Neural crest cell (in vitro differentiated cells): ENCODE measurements at regions not wholly inside any gene's neighbourhood (a gene's known extent, or its start where the extent isn't known, plus 50 kb on each side); places are given as distances from the start of the nearest gene placed in this dataset.
A peak's percentile ranks its signal among the peaks of the same experiment; 100 is the strongest.

ENCODE experiments used
- DNase-seq: peaks from one replicate; pipeline ENCODE4 v3.0.0; 2021; ENCODE audit warnings: low read depth, mixed read lengths, low spot score
- H3K27ac Mint-ChIP-seq: one replicate; pipeline ENCODE4 v1.8.0; 2021; ENCODE audit warnings: mild to moderate bottlenecking, mixed read lengths; ENCODE audit not compliant: unreplicated experiment
- H3K27me3 Mint-ChIP-seq: 2 replicates; pipeline ENCODE4 v1.8.0; 2021; ENCODE audit warnings: low read depth, mild to moderate bottlenecking, mixed read lengths
- H3K36me3 Mint-ChIP-seq: 2 replicates; pipeline ENCODE4 v1.8.0; 2021; ENCODE audit warnings: low read depth, mild to moderate bottlenecking, mixed read lengths
- H3K4me1 Mint-ChIP-seq: 2 replicates; pipeline ENCODE4 v1.8.0; 2021; ENCODE audit warnings: mixed read lengths
- H3K4me3 Mint-ChIP-seq: one replicate; pipeline ENCODE4 v1.8.0; 2021; ENCODE audit warnings: mild to moderate bottlenecking, mixed read lengths
- H3K9me3 Mint-ChIP-seq: 2 replicates; pipeline ENCODE4 v1.8.0; 2021; ENCODE audit warnings: mixed read lengths
- TF ChIP-seq, protein P1 (sequence below): fragments of 200-600 bp; sonication (generic); conservative IDR thresholded peaks from 2 replicates; pipeline ENCODE4 v1.5.0; 2021; ENCODE audit warnings: antibody characterized with exemption, mild to moderate bottlenecking

DNA sequence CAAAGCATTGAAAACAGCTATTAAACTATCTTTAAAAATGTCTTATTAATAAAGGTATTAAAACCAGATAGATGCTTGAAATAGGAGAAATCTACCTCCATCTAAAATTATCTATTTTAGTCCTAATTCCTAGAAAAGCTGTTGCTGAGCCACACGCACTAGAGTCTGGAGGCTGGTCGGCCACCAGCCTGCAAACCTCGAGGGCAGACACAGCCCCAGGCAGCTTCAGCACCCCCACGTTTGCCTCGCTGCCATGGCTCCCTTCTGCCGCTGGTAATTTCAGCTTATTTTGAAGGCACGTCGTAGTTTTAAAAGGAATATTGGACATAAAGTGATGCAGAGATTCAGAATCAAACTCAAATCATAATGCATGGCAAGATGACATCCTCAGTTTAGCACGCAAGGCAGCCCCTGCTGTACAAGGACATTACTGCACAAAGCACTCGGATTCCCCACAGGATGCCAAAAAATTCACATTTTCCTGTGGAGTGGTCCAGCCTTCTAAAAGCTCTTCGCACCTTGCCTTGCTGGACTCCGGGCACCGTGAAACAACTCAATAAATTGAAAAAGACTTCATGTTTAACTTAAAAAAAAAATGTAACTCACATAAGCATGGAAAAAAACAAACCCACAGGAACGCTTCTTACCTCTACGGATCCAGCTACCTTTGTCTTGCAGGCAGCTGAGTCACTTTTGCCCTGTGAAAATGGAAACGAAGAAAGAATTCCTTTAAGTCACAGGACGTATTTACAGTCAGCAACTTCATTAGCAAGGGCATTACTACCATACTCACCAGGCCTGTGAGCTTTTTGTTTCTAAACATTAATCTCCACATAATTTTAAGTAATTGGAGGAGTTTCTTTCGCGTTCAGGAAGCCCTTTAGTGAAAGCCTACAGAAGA is 143.4 kb upstream of the RPS6KA2 start:
- Mint-ChIP-seq H3K4me1 (peaks cover 17% of the 10 kb centered on the region), H3K36me3 (no peaks in the 10 kb centered on the region), H3K4me3 (no peak overlapping the region), H3K27me3 (no peaks in the 10 kb centered on the region), H3K9me3 (no peaks in the 10 kb centered on the region), H3K27ac (no peak overlapping the region)
- TF ChIP-seq, protein P1, sequence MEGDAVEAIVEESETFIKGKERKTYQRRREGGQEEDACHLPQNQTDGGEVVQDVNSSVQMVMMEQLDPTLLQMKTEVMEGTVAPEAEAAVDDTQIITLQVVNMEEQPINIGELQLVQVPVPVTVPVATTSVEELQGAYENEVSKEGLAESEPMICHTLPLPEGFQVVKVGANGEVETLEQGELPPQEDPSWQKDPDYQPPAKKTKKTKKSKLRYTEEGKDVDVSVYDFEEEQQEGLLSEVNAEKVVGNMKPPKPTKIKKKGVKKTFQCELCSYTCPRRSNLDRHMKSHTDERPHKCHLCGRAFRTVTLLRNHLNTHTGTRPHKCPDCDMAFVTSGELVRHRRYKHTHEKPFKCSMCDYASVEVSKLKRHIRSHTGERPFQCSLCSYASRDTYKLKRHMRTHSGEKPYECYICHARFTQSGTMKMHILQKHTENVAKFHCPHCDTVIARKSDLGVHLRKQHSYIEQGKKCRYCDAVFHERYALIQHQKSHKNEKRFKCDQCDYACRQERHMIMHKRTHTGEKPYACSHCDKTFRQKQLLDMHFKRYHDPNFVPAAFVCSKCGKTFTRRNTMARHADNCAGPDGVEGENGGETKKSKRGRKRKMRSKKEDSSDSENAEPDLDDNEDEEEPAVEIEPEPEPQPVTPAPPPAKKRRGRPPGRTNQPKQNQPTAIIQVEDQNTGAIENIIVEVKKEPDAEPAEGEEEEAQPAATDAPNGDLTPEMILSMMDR = peak; percentile 35
- DNase-seq = no peak

DNA sequence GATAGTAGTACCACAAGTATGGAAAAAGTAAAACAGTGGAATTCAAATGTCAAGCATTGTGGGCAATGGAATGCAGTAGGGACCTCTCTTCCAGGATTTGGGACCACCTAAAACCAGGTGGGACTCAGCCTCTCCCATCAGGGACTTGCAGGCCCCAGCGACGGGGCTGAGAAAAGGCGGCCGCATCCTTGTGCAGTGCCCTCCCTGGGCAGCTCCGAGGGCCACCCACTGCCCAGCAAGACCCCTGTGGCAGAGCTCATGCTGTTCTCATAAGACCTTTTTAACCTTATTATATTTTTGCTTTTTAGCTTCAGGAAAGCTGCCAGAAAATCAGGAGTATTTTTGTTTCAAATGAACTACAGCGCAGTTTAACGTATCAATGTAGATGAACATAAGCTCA is 142.6 kb upstream of the RPS6KA2 start:
- Mint-ChIP-seq H3K4me3 (no peak overlapping the region), H3K4me1 (peaks cover 17% of the 10 kb centered on the region), H3K9me3 (no peaks in the 10 kb centered on the region), H3K36me3 (no peaks in the 10 kb centered on the region), H3K27ac (peak overlapping the region; percentile 62), H3K27me3 (no peaks in the 10 kb centered on the region)
- no peak for DNase-seq
- TF ChIP-seq, protein P1 = no peak

DNA sequence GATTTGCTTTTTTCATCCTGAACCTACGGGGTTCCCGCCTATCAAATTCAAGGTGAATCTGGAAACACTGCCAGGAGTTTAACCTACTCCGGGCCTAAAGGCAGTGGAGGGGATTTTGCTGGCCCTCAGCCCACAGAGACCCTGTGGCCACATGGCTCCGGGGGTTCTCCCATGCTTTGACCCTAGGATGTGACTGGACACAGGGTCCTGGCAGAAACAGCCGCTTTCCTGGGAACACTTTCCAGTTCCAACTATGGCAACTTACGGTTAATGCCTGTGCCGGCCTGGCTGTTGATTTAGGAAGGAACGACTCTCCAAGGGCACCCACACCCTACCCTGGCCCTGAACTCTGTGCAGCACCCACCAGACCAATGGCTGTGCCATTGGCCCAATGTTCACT is 141.7 kb upstream of the RPS6KA2 start:
- no peak for DNase-seq
- Mint-ChIP-seq H3K36me3 (no peaks in the 10 kb centered on the region), H3K4me1 (peaks cover 21% of the 10 kb centered on the region), H3K27me3 (no peaks in the 10 kb centered on the region), H3K4me3 (no peak overlapping the region), H3K27ac (no peak overlapping the region), H3K9me3 (no peaks in the 10 kb centered on the region)
- TF ChIP-seq, protein P1 = no peak

DNA sequence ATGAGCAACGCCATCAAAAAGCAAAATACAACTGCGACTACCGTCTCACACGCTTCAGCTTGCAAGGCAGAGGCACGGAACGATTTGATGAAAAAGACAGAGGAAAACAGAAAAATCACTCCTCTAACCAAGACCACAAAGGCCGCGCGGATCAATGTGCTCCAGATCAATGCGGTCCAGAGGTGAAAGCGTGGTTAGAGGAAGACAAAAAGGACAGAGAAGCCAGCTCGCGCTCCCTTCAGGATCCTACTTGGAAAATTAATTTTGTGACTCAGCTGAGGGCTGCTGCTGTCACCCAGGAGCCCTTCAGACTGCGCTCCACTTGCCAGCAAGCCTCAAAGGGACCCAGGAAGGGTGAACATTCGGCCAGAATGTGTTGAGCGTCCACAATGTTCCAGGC is 140.2 kb upstream of the RPS6KA2 start:
- H3K27me3 Mint-ChIP-seq = no peaks in the 10 kb centered on the region
- no peak for DNase-seq
- H3K27ac Mint-ChIP-seq = peak overlapping the region; percentile 39
- TF ChIP-seq, protein P1 = no peak
- H3K36me3 Mint-ChIP-seq = no peaks in the 10 kb centered on the region
- peaks cover 22% of the 10 kb centered on the region for H3K4me1 Mint-ChIP-seq
- H3K4me3 Mint-ChIP-seq = no peak overlapping the region
- H3K9me3 Mint-ChIP-seq = no peaks in the 10 kb centered on the region

DNA sequence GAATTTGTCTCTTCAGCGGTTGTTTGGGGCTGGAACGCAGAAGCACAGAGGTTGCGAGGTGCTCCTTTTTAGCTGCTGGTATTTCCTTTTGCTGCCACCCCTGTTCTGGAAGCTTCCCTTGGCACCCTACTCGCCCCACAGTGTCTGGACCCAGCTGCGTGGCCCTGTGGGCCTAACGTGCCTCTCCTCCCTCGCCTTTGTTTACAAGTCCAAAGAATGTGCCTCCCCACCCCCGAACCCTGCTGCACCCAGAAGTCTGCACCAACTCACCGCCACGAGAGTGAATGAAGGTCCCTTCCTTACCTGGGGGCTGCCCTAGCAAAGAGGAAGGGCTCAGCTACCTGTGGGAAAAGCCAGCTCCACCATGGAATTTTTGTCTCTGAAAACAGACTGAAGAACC is 139.7 kb upstream of the RPS6KA2 start:
- no peaks in the 10 kb centered on the region for H3K9me3 Mint-ChIP-seq
- peaks cover 22% of the 10 kb centered on the region for H3K4me1 Mint-ChIP-seq
- H3K27me3 Mint-ChIP-seq = no peaks in the 10 kb centered on the region
- H3K4me3 Mint-ChIP-seq = no peak overlapping the region
- no peaks in the 10 kb centered on the region for H3K36me3 Mint-ChIP-seq
- no peak for DNase-seq
- TF ChIP-seq, protein P1 = no peak
- H3K27ac Mint-ChIP-seq = peak overlapping the region; percentile 39
